Right lobe of liver (tissue), 4 donors: ENCODE measurements at regions not wholly inside any gene's neighbourhood (a gene's known extent, or its start where the extent isn't known, plus 50 kb on each side); places are given as distances from the start of the nearest gene placed in this dataset.

Experiments used
- CTCF ChIP-seq, 4 donors: fragments of 200-600 bp in 3 of 4; fragments of 450-650 bp in 1 of 4; IDR thresholded peaks; one replicate each; pipeline versions ENCODE4 v1.5.1 to v1.8.0; 2016 to 2022; ENCODE audit warnings: antibody characterized with exemption in 4 of 4, mild to moderate bottlenecking in 2 of 4
- POLR2A ChIP-seq: fragments of 450-650 bp; IDR thresholded peaks from one replicate; pipeline ENCODE4 v1.6.1; 2017; ENCODE audit warnings: antibody characterized with exemption, mild to moderate bottlenecking
- donor health status: DM: no; HTN: no; CAD: no.
- donor health status: DM: no; HTN: no; CAD: no.
- donor health status: DM: no; HTN: yes; CAD: no.

DNA sequence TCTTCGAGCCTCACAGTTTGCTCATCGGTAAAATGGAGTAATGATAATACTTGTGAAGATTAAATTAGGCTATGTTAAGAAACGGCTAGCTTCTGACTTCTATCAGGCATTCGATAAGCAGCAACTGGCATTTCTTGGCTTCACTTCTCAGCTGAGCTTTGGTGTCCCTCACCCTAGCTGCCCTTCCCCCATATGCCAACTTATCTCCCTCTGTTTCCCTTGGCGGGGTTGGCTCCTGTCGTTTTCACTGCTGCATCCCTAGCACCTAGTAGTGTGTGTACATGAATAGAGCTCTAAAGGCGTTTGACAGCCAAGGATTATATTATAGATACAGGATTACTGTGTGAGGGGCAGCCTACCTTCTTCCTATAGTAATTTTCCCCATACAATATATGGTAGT, 97.5 kb downstream of the TNFSF11 start:
- no peak for TF ChIP-seq POLR2A
- TF ChIP-seq CTCF (IDR thresholded peaks at IDR 0.05) = no peak
